ENCODE measurements at regions not wholly inside any gene's neighbourhood (a gene's known extent, or its start where the extent isn't known, plus 50 kb on each side); places are given as distances from the start of the nearest gene placed in this dataset.

GRCh38 chr10:29914986-29915785 is 144.2 kb downstream of the JCAD start:
- no peak overlapping the region for H2AFZ ChIP-seq (ENCODE audit: low read depth, low read length)
- no peak overlapping the region for H3K4me2 ChIP-seq (ENCODE audit: insufficient read depth, low read length)
- no peak overlapping the region for H3K27ac ChIP-seq (ENCODE audit: insufficient read depth, low read depth, low read length)
- no TSS peak for BruUV-seq (replicated peaks)
- H3K9me1 ChIP-seq (replicated peaks; ENCODE audit: control insufficient read depth, extremely low read depth, insufficient read depth, low read length) = no peaks in the 10 kb centered on the region
- no peaks in the 10 kb centered on the region for H3K4me1 ChIP-seq (ENCODE audit: control insufficient read depth, extremely low read depth, insufficient read depth, low read length)
- no peak overlapping the region for H3K9ac ChIP-seq (replicated peaks; ENCODE audit: extremely low read depth, insufficient read depth, low read length)
- no peaks in the 10 kb centered on the region for H4K20me1 ChIP-seq (replicated peaks; ENCODE audit: control insufficient read depth, extremely low read depth, insufficient read depth, low read length)
- dilution Hi-C loops (cut with MboI; ENCODE audit: extremely low pct_ligation_motif_present, low sequenced_read_pairs) (no loop called here), intact Hi-C loops (cut with micrococcal nuclease) (no loop called here)
- ChIA-PET CTCF (interaction anchor here (1.0 kb wide), 1 partner anchor 11 kb away, joined by 3 read pairs; no protein-coding TSS in a partner anchor), POLR2A (interaction anchor here (0.6 kb wide), 1 partner anchor 518 kb away, joined by 4 read pairs; no protein-coding TSS in a partner anchor)
- H3K4me3 ChIP-seq (replicated peaks in 1 of 3; ENCODE audit: insufficient read depth in 1 of 3, low read depth in 1 of 3, low read length in 3 of 3) = no peak overlapping the region
- no peaks in the 10 kb centered on the region for H3K36me3 ChIP-seq (ENCODE audit: control insufficient read depth in 2 of 2, extremely low read depth in 1 of 2, insufficient read depth in 2 of 2, low read length in 2 of 2)
- H3K9me3 ChIP-seq (replicated peaks; ENCODE audit: control insufficient read depth, insufficient read depth, low read length) = no peaks in the 10 kb centered on the region
- TF ChIP-seq GATA2 (IDR thresholded peaks at IDR 0.05; ENCODE audit: insufficient read depth, insufficient read length, low read depth, low read length) = no peak
- TF ChIP-seq MYC (IDR thresholded peaks at IDR 0.05; ENCODE audit: low read depth, low read length) = no peak
- no peak for TF ChIP-seq CTCF (IDR thresholded peaks at IDR 0.05; ENCODE audit: extremely low read depth in 1 of 2, insufficient read depth in 1 of 2, low read depth in 1 of 2, low read length in 2 of 2)
- TF ChIP-seq FOS (IDR thresholded peaks at IDR 0.05; ENCODE audit: borderline replicate concordance, insufficient read depth, low read length) = no peak
- DNase-seq (ENCODE audit: low read depth, low spot score) (no peak), FAIRE-seq (peak; percentile 43)
- peaks cover 3 to 9% of the 10 kb centered on the region in 2 experiments for H3K27me3 ChIP-seq (ENCODE audit: control insufficient read depth in 2 of 2, insufficient read depth in 2 of 2, low read length in 2 of 2)
- no peaks in the 10 kb centered on the region for H3K79me2 ChIP-seq (ENCODE audit: control insufficient read depth, insufficient read depth, low read length)

- CTCF ChIA-PET = no interaction called here
These were observed 150.4 kb downstream of the JCAD start for GRCh38 chr10:29908962-29909361.

More at GRCh38 chr10:29908962-29909361, 150.4 kb downstream of the JCAD start:
- Histone ChIP-seq H3K4me2 (ENCODE audit: insufficient read depth, low read length) (no peak overlapping the region), H4K20me1 (replicated peaks; ENCODE audit: control insufficient read depth, extremely low read depth, insufficient read depth, low read length) (no peaks in the 10 kb centered on the region), H3K4me1 (ENCODE audit: control insufficient read depth, extremely low read depth, insufficient read depth, low read length) (peaks cover 3% of the 10 kb centered on the region), H3K9me1 (replicated peaks; ENCODE audit: control insufficient read depth, extremely low read depth, insufficient read depth, low read length) (no peaks in the 10 kb centered on the region), H3K4me3 (replicated peaks in 1 of 3; ENCODE audit: insufficient read depth in 1 of 3, low read depth in 1 of 3, low read length in 3 of 3) (no peak overlapping the region), H3K9me3 (replicated peaks; ENCODE audit: control insufficient read depth, insufficient read depth, low read length) (no peaks in the 10 kb centered on the region), H2AFZ (ENCODE audit: low read depth, low read length) (no peak overlapping the region), H3K9ac (replicated peaks; ENCODE audit: extremely low read depth, insufficient read depth, low read length) (no peak overlapping the region), H3K27me3 (ENCODE audit: control insufficient read depth in 2 of 2, insufficient read depth in 2 of 2, low read length in 2 of 2) (peaks cover 3 to 8% of the 10 kb centered on the region in 2 experiments), H3K36me3 (ENCODE audit: control insufficient read depth in 2 of 2, extremely low read depth in 1 of 2, insufficient read depth in 2 of 2, low read length in 2 of 2) (no peaks in the 10 kb centered on the region), H3K27ac (ENCODE audit: insufficient read depth, low read depth, low read length) (no peak overlapping the region), H3K79me2 (ENCODE audit: control insufficient read depth, insufficient read depth, low read length) (no peaks in the 10 kb centered on the region)
- TF ChIP-seq EZH2 (IDR thresholded peaks at IDR 0.05; ENCODE audit: borderline replicate concordance, low read depth, low read length, severe bottlenecking) (no peak), POLR2AphosphoS5 (IDR thresholded peaks at IDR 0.05; ENCODE audit: insufficient read depth, low read depth, low read length) (no peak), MAX (IDR thresholded peaks at IDR 0.05; ENCODE audit: insufficient read depth, insufficient read length) (no peak), FOS (IDR thresholded peaks at IDR 0.05; ENCODE audit: borderline replicate concordance, insufficient read depth, low read length) (no peak), JUN (IDR thresholded peaks at IDR 0.05; ENCODE audit: borderline replicate concordance, insufficient read depth, insufficient read length, low read depth) (no peak), POLR2A (IDR thresholded peaks at IDR 0.05; ENCODE audit: low read depth, low read length) (no peak), MYC (IDR thresholded peaks at IDR 0.05; ENCODE audit: low read depth, low read length) (no peak), GATA2 (IDR thresholded peaks at IDR 0.05; ENCODE audit: insufficient read depth, insufficient read length, low read depth, low read length) (no peak), CTCF (IDR thresholded peaks at IDR 0.05; ENCODE audit: extremely low read depth in 1 of 2, insufficient read depth in 1 of 2, low read depth in 1 of 2, low read length in 2 of 2) (no peak)
- intact Hi-C loops (cut with micrococcal nuclease) (no loop called here), dilution Hi-C loops (cut with MboI; ENCODE audit: extremely low pct_ligation_motif_present, low sequenced_read_pairs) (no loop called here)
- DNase-seq (ENCODE audit: low read depth, low spot score) = peak; percentile 33
- BruUV-seq (replicated peaks) = no TSS peak
- peak; percentile 59 for FAIRE-seq
- POLR2A ChIA-PET = no interaction called here

All from endothelial cell of umbilical vein (primary cell).